Posterior vena cava (tissue), 2 donors: ENCODE measurements at regions not wholly inside any gene's neighbourhood (a gene's known extent, or its start where the extent isn't known, plus 50 kb on each side); places are given as distances from the start of the nearest gene placed in this dataset.

Experiments
- DNase-seq: peaks from one replicate; pipeline ENCODE4 v3.0.0-alpha.2; 2020; ENCODE audit warnings: low spot score
- intact Hi-C, 2 donors: fragments of 100-400 bp; cut with DNase I; formaldehyde crosslinking; loops; one replicate each; pipeline versions ENCODE4 v1.14.1 to v1.14.2; 2022 to 2023
- donor health status: DM: yes; HTN: yes; CAD: no.
- donor health status: DM: yes; HTN: yes; CAD: no.

- intact Hi-C loops: no loop called here
- no peak for DNase-seq
These were observed 440.3 kb upstream of the MAF start for GRCh38 chr16:80040814-80041213.

GRCh38 chr16:80040413-80040812, 439.9 kb upstream of the MAF start:
- DNase-seq: no peak
- intact Hi-C loops: no loop called here

GRCh38 chr16:80039777-80040176, 439.2 kb upstream of the MAF start:
- DNase-seq: no peak
- intact Hi-C loops: no loop called here

- no peak for DNase-seq
- intact Hi-C loops: no loop called here
These were observed 438.0 kb upstream of the MAF start for GRCh38 chr16:80038566-80038965.

GRCh38 chr16:80034948-80035663, 434.6 kb upstream of the MAF start:
- no peak for DNase-seq
- intact Hi-C loops: no loop called here

GRCh38 chr16:80034469-80034826, 433.9 kb upstream of the MAF start:
- DNase-seq: no peak
- intact Hi-C loops: no loop called here

GRCh38 chr16:80033783-80034468, 433.4 kb upstream of the MAF start:
- no peak for DNase-seq
- intact Hi-C loops: no loop called here

GRCh38 chr16:80029761-80030481, 429.4 kb upstream of the MAF start:
- DNase-seq: no peak

GRCh38 chr16:80029381-80029630, 428.8 kb upstream of the MAF start:
- intact Hi-C loops: no loop called here

More at GRCh38 chr16:80029761-80030481, 429.4 kb upstream of the MAF start:
- intact Hi-C loops: no loop called here

GRCh38 chr16:80028581-80029380, 428.2 kb upstream of the MAF start:
- DNase-seq: no peak
- intact Hi-C loops: no loop called here

More at GRCh38 chr16:80029381-80029630, 428.8 kb upstream of the MAF start:
- no peak for DNase-seq

GRCh38 chr16:80027007-80027965, 426.7 kb upstream of the MAF start:
- DNase-seq: peak; percentile 88
- intact Hi-C loops: no loop called here

- DNase-seq: no peak
- intact Hi-C loops: no loop called here
These were observed 424.7 kb upstream of the MAF start for GRCh38 chr16:80025236-80025635.

GRCh38 chr16:80024443-80024842, 423.9 kb upstream of the MAF start:
- intact Hi-C loops: no loop called here
- DNase-seq: no peak

GRCh38 chr16:80023865-80024264, 423.3 kb upstream of the MAF start:
- intact Hi-C loops: no loop called here
- no peak for DNase-seq

GRCh38 chr16:80019395-80019794, 418.9 kb upstream of the MAF start:
- intact Hi-C loops: loop anchor here in 1 of 2 donors (5.0 kb wide), 1 partner anchor 288 kb away; no protein-coding TSS in a partner anchor
- no peak for DNase-seq

GRCh38 chr16:80018466-80018865, 417.9 kb upstream of the MAF start:
- intact Hi-C loops: loop anchor here in 1 of 2 donors (5.0 kb wide), 1 partner anchor 289 kb away; no protein-coding TSS in a partner anchor

GRCh38 chr16:80016731-80017326, 416.3 kb upstream of the MAF start:
- intact Hi-C loops: loop anchor here in 1 of 2 donors (5.0 kb wide), 1 partner anchor 290 kb away; no protein-coding TSS in a partner anchor
- no peak for DNase-seq

More at GRCh38 chr16:80018466-80018865, 417.9 kb upstream of the MAF start:
- no peak for DNase-seq

- intact Hi-C loops: loop anchor here in 1 of 2 donors (5.0 kb wide), 1 partner anchor 292 kb away; no protein-coding TSS in a partner anchor
- no peak for DNase-seq
These were observed 415.0 kb upstream of the MAF start for GRCh38 chr16:80015566-80015965.
